GM21381 (cell line): ENCODE measurements at regions not wholly inside any gene's neighbourhood (a gene's known extent, or its start where the extent isn't known, plus 50 kb on each side); places are given as distances from the start of the nearest gene placed in this dataset.

Experiments used
- ATAC-seq: cut with Tn5 transposase; IDR thresholded peaks from one replicate; pipeline ENCODE4 v1.9.1; 2021; ENCODE audit warnings: mild to moderate bottlenecking, moderate library complexity; ENCODE audit not compliant: unreplicated experiment

- no peak for ATAC-seq
Observed at GRCh38 chr6:91173651-91174050, 586.8 kb upstream of the MAP3K7 start.

- ATAC-seq, result no peak
Observed at GRCh38 chr6:91173186-91173585, 586.3 kb upstream of the MAP3K7 start.

- no peak for ATAC-seq
Observed at GRCh38 chr6:91171754-91172462, 585.0 kb upstream of the MAP3K7 start.

GRCh38 chr6:91167846-91168245 is 581.0 kb upstream of the MAP3K7 start:
- ATAC-seq, result no peak

GRCh38 chr6:91166271-91167046 is 579.6 kb upstream of the MAP3K7 start:
- no peak for ATAC-seq

- no peak for ATAC-seq
Observed at GRCh38 chr6:91164105-91164504, 577.2 kb upstream of the MAP3K7 start.

GRCh38 chr6:91161246-91161645 is 574.4 kb upstream of the MAP3K7 start:
- no peak for ATAC-seq

- ATAC-seq, result no peak
Observed at GRCh38 chr6:91155129-91155785, 568.4 kb upstream of the MAP3K7 start.

- no peak for ATAC-seq
Observed at GRCh38 chr6:91152824-91153223, 566.0 kb upstream of the MAP3K7 start.

GRCh38 chr6:91149956-91150705 is 563.3 kb upstream of the MAP3K7 start:
- no peak for ATAC-seq

- no peak for ATAC-seq
Observed at GRCh38 chr6:91149246-91149955, 562.5 kb upstream of the MAP3K7 start.

GRCh38 chr6:91144126-91144525 is 557.3 kb upstream of the MAP3K7 start:
- ATAC-seq, result no peak

- ATAC-seq, result no peak
Observed at GRCh38 chr6:91142154-91142553, 555.3 kb upstream of the MAP3K7 start.

GRCh38 chr6:91141346-91141745 is 554.5 kb upstream of the MAP3K7 start:
- no peak for ATAC-seq

- ATAC-seq, result no peak
Observed at GRCh38 chr6:91140449-91140848, 553.6 kb upstream of the MAP3K7 start.

GRCh38 chr6:91137286-91137685 is 550.4 kb upstream of the MAP3K7 start:
- no peak for ATAC-seq

GRCh38 chr6:91135406-91136103 is 548.7 kb upstream of the MAP3K7 start:
- ATAC-seq, result no peak

- ATAC-seq, result no peak
Observed at GRCh38 chr6:91132461-91132860, 545.6 kb upstream of the MAP3K7 start.

GRCh38 chr6:91130126-91130525 is 543.3 kb upstream of the MAP3K7 start:
- no peak for ATAC-seq

- no peak for ATAC-seq
Observed at GRCh38 chr6:91127752-91128151, 540.9 kb upstream of the MAP3K7 start.
